H9 (cell line): ENCODE measurements at regions not wholly inside any gene's neighbourhood (a gene's known extent, or its start where the extent isn't known, plus 50 kb on each side); places are given as distances from the start of the nearest gene placed in this dataset.
"Not testable (repeated sequence)": the region's sequence is repeated elsewhere in the genome, so short reads cannot be mapped to it uniquely, and the experiment has no call there.

Source experiments
- DNase-seq: peaks from one replicate; pipeline ENCODE4 v3.0.0-alpha.2; 2017
- H2AFZ ChIP-seq: one replicate; pipeline ENCODE4 v1.6.1; 2013; ENCODE audit warnings: mild to moderate bottlenecking, low read length, control low read depth, moderate library complexity
- H2AK5ac ChIP-seq: 2 replicates; pipeline ENCODE4 v1.6.1; 2013; ENCODE audit warnings: low read length, control low read depth, mixed read lengths; ENCODE audit not compliant: insufficient read length
- H2BK120ac ChIP-seq: one replicate; pipeline ENCODE4 v1.6.1; 2013; ENCODE audit warnings: low read depth, mild to moderate bottlenecking, low read length, control low read depth, inconsistent platforms; ENCODE audit not compliant: poor library complexity, severe bottlenecking
- H2BK12ac ChIP-seq: 2 replicates; pipeline ENCODE4 v1.6.1; 2013; ENCODE audit warnings: low read length, control low read depth, mixed read lengths, low read depth; ENCODE audit not compliant: insufficient read length
- H2BK15ac ChIP-seq: 2 replicates; pipeline ENCODE4 v1.6.1; 2013; ENCODE audit warnings: low read depth, low read length, control low read depth
- H2BK20ac ChIP-seq: one replicate; pipeline ENCODE4 v1.6.1; 2013; ENCODE audit warnings: low read depth, mild to moderate bottlenecking, low read length, control low read depth, inconsistent platforms; ENCODE audit not compliant: poor library complexity, severe bottlenecking
- H2BK5ac ChIP-seq: 2 replicates; pipeline ENCODE4 v1.6.1; 2013; ENCODE audit warnings: low read length, control low read depth, mixed read lengths; ENCODE audit not compliant: insufficient read length
- H3K14ac ChIP-seq: 2 replicates; pipeline ENCODE4 v1.6.1; 2013; ENCODE audit warnings: low read length, control low read depth; ENCODE audit not compliant: insufficient read depth
- H3K18ac ChIP-seq: 2 replicates; pipeline ENCODE4 v1.6.1; 2013; ENCODE audit warnings: low read depth, mild to moderate bottlenecking, mixed read lengths, low read length, control low read depth; ENCODE audit not compliant: insufficient read length
- H3K23ac ChIP-seq: 2 replicates; pipeline ENCODE4 v1.6.1; 2013; ENCODE audit warnings: low read length, control low read depth, mixed read lengths, low read depth; ENCODE audit not compliant: insufficient read length
- H3K23me2 ChIP-seq: 2 replicates; pipeline ENCODE4 v1.6.1; 2013; ENCODE audit warnings: low read depth, mild to moderate bottlenecking, mixed read lengths, low read length, control low read depth; ENCODE audit not compliant: insufficient read length, poor library complexity, severe bottlenecking
- H3K27ac ChIP-seq: 2 replicates; pipeline ENCODE4 v1.5.1; 2013; ENCODE audit warnings: low read length, control low read depth, mixed read lengths, low read depth; ENCODE audit not compliant: insufficient read length
- H3K27me3 ChIP-seq: 2 replicates; pipeline ENCODE4 v1.6.1; 2013; ENCODE audit warnings: low read length, control low read depth, inconsistent platforms; ENCODE audit not compliant: insufficient read depth
- H3K4ac ChIP-seq: 2 replicates; pipeline ENCODE4 v1.6.1; 2013; ENCODE audit warnings: low read depth, mild to moderate bottlenecking, control low read depth, inconsistent platforms, low read length, moderate library complexity
- H3K4me1 ChIP-seq: 2 replicates; pipeline ENCODE4 v1.6.1; 2013; ENCODE audit warnings: low read length, control low read depth, inconsistent platforms; ENCODE audit not compliant: insufficient read depth
- H3K4me2 ChIP-seq: 2 replicates; pipeline ENCODE4 v1.6.1; 2013; ENCODE audit warnings: low read length, control low read depth, mixed read lengths; ENCODE audit not compliant: insufficient read length, insufficient read depth
- H3K56ac ChIP-seq: 2 replicates; pipeline ENCODE4 v1.6.1; 2013; ENCODE audit warnings: low read depth, mild to moderate bottlenecking, mixed read lengths, low read length, control low read depth; ENCODE audit not compliant: insufficient read length
- H3K79me1 ChIP-seq: 2 replicates; pipeline ENCODE4 v1.6.1; 2013; ENCODE audit warnings: low read depth, mild to moderate bottlenecking, moderate library complexity, low read length, control low read depth, inconsistent platforms; ENCODE audit not compliant: insufficient read depth, poor library complexity, severe bottlenecking
- H3K79me2 ChIP-seq: 2 replicates; pipeline ENCODE4 v1.6.1; 2013; ENCODE audit warnings: low read length, control low read depth, inconsistent platforms; ENCODE audit not compliant: insufficient read depth
- H3K9ac ChIP-seq: 2 replicates; pipeline ENCODE4 v1.6.1; 2013; ENCODE audit warnings: low read length, control low read depth, mixed read lengths; ENCODE audit not compliant: insufficient read length; ENCODE audit errors: extremely low read depth
- H3K9me3 ChIP-seq: one replicate; pipeline ENCODE4 v1.6.1; 2013; ENCODE audit warnings: low read depth, low read length, inconsistent platforms; ENCODE audit not compliant: control insufficient read depth
- H3T11ph ChIP-seq: one replicate; pipeline ENCODE4 v1.6.1; 2013; ENCODE audit warnings: mild to moderate bottlenecking, low read length, control low read depth, inconsistent platforms
- H4K20me1 ChIP-seq: one replicate; pipeline ENCODE4 v1.6.1; 2013; ENCODE audit not compliant: control insufficient read depth, insufficient read length, insufficient read depth
- H4K5ac ChIP-seq: 2 replicates; pipeline ENCODE4 v1.6.1; 2013; ENCODE audit warnings: low read depth, mild to moderate bottlenecking, mixed read lengths, low read length, control low read depth; ENCODE audit not compliant: insufficient read length
- H4K8ac ChIP-seq: replicated peaks from 2 replicates; pipeline ENCODE4 v1.6.1; 2013; ENCODE audit warnings: low read length, control low read depth, mixed read lengths, low read depth; ENCODE audit not compliant: insufficient read length
- H4K91ac ChIP-seq: 2 replicates; pipeline ENCODE4 v1.6.1; 2013; ENCODE audit warnings: low read depth, mild to moderate bottlenecking, moderate library complexity, mixed read lengths, low read length, control low read depth; ENCODE audit not compliant: insufficient read length
- H3K27ac Mint-ChIP-seq, 3 experiments: 2 replicates in 2 of 3; 3 replicates in 1 of 3; pipeline ENCODE4 v1.8.0; 2020 to 2021; ENCODE audit warnings: mixed read lengths in 3 of 3, mild to moderate bottlenecking in 1 of 3, moderate library complexity in 1 of 3
- H3K27me3 Mint-ChIP-seq: 2 replicates; pipeline ENCODE4 v1.8.0; 2021; ENCODE audit warnings: low read depth, mild to moderate bottlenecking, moderate library complexity, mixed read lengths
- H3K36me3 Mint-ChIP-seq, 3 experiments: 2 replicates in 2 of 3; 3 replicates in 1 of 3; pipeline ENCODE4 v1.8.0; 2020 to 2021; ENCODE audit warnings: low read depth in 3 of 3, mixed read lengths in 3 of 3; ENCODE audit not compliant: insufficient read depth in 1 of 3
- H3K4me1 Mint-ChIP-seq, 2 experiments: 2 replicates each; pipeline ENCODE4 v1.8.0; 2020; ENCODE audit warnings: mixed read lengths in 2 of 2
- H3K4me3 Mint-ChIP-seq, 2 experiments: 2 replicates in 1 of 2; 3 replicates in 1 of 2; pipeline ENCODE4 v1.8.0; 2020 to 2021; ENCODE audit warnings: mild to moderate bottlenecking in 2 of 2, mixed read lengths in 2 of 2, moderate library complexity in 1 of 2
- H3K9me3 Mint-ChIP-seq, 2 experiments: 2 replicates in 1 of 2; 3 replicates in 1 of 2; pipeline ENCODE4 v1.8.0; 2020; ENCODE audit warnings: mild to moderate bottlenecking in 2 of 2, mixed read lengths in 2 of 2, moderate library complexity in 1 of 2
- WGBS: extraction: QIAGEN DNeasy Blood & Tissue Kit; methylation state at CpG from one replicate; pipeline ENCODE4 v1.1.7; 2013; ENCODE audit warnings: missing lambda C conversion rate, low lambda C conversion rate, mixed read lengths; ENCODE audit not compliant: insufficient read length; ENCODE audit errors: extremely low coverage; 5-methylcytosine and 5-hydroxymethylcytosine counted together

GRCh38 chr12:8404341-8404740, 51.4 kb upstream of the CLEC6A start:
- not testable (repeated sequence) for H3K9ac ChIP-seq, H3K4me1 ChIP-seq, H3K23me2 ChIP-seq, H3K18ac ChIP-seq, H3K9me3 ChIP-seq, H3K79me1 ChIP-seq, H3K27me3 ChIP-seq, H2BK20ac ChIP-seq, H3K27ac ChIP-seq, H3K4me2 ChIP-seq, H2BK5ac ChIP-seq, DNase-seq, H2BK12ac ChIP-seq, H3K27me3 Mint-ChIP-seq, H4K5ac ChIP-seq, H2AK5ac ChIP-seq, H3K9me3 Mint-ChIP-seq, H4K8ac ChIP-seq, H3K4ac ChIP-seq, H3K56ac ChIP-seq, H3K4me3 Mint-ChIP-seq, H4K91ac ChIP-seq, H3K14ac ChIP-seq, H3K23ac ChIP-seq, H3K79me2 ChIP-seq, H2BK120ac ChIP-seq, H3K36me3 Mint-ChIP-seq, H3T11ph ChIP-seq, H4K20me1 ChIP-seq, H2AFZ ChIP-seq, H3K27ac Mint-ChIP-seq, H2BK15ac ChIP-seq
- H3K4me1 Mint-ChIP-seq, result peaks cover 13 to 20% of the 10 kb centered on the region in 2 experiments
- no CpG with 5 or more reads among the region's 26 CpGs for WGBS
